HEK293 (cell line): ENCODE measurements at regions not wholly inside any gene's neighbourhood (a gene's known extent, or its start where the extent isn't known, plus 50 kb on each side); places are given as distances from the start of the nearest gene placed in this dataset.

Source experiments
- KLF8 ChIP-seq: fragments of 450-650 bp; formaldehyde crosslinking; IDR thresholded peaks from 2 replicates; pipeline ENCODE4 v1.5.1; 2016; ENCODE audit warnings: missing biosample characterization, missing genetic modification characterization
- PRDM10 ChIP-seq: fragments of 450-650 bp; formaldehyde crosslinking; IDR thresholded peaks from 2 replicates; pipeline ENCODE4 v1.5.1; 2016; ENCODE audit warnings: missing biosample characterization, missing genetic modification characterization
- SP2 ChIP-seq: fragments of 450-650 bp; formaldehyde crosslinking; IDR thresholded peaks from 2 replicates; pipeline ENCODE4 v1.5.1; 2016; ENCODE audit warnings: missing biosample characterization, missing genetic modification characterization
- ZNF140 ChIP-seq: fragments of 450-650 bp; formaldehyde crosslinking; IDR thresholded peaks from 2 replicates; pipeline ENCODE4 v1.5.1; 2016; ENCODE audit warnings: missing biosample characterization, missing genetic modification characterization
- ZNF26 ChIP-seq: fragments of 450-650 bp; formaldehyde crosslinking; IDR thresholded peaks from 2 replicates; pipeline ENCODE4 v1.5.1; 2016; ENCODE audit warnings: missing biosample characterization, missing genetic modification characterization
- ZNF292 ChIP-seq: fragments of 450-650 bp; formaldehyde crosslinking; IDR thresholded peaks from 2 replicates; pipeline ENCODE4 v1.5.1; 2016; ENCODE audit warnings: low read depth, missing biosample characterization, missing genetic modification characterization, borderline replicate concordance
- TF ChIP-seq, protein P1 (sequence below): fragments of 450-650 bp; formaldehyde crosslinking; IDR thresholded peaks from 2 replicates; pipeline ENCODE4 v1.5.1; 2016; ENCODE audit warnings: missing biosample characterization, missing genetic modification characterization

DNA sequence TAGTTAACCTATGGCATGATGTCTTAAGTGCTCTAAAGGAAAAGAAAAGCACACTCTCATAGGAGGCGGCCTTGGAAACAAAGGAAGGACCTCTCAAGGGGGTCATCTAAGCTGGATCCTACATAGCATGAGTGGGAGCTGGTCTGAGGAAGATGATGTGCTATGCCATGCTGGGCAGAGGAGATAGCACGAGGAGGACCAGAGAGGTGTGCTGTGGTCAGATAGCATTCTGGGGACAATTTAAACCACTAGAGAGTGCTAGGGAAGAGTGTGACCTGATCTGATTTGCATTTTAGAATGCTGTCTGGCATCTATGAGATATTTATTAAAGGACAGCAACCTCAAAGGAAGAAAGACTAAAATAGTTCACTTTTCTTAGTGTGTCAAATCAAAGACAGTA is 910.1 kb upstream of the CELF4 start:
- no peak for TF ChIP-seq ZNF140 (tag by site-specific recombination)
- TF ChIP-seq, protein P1, sequence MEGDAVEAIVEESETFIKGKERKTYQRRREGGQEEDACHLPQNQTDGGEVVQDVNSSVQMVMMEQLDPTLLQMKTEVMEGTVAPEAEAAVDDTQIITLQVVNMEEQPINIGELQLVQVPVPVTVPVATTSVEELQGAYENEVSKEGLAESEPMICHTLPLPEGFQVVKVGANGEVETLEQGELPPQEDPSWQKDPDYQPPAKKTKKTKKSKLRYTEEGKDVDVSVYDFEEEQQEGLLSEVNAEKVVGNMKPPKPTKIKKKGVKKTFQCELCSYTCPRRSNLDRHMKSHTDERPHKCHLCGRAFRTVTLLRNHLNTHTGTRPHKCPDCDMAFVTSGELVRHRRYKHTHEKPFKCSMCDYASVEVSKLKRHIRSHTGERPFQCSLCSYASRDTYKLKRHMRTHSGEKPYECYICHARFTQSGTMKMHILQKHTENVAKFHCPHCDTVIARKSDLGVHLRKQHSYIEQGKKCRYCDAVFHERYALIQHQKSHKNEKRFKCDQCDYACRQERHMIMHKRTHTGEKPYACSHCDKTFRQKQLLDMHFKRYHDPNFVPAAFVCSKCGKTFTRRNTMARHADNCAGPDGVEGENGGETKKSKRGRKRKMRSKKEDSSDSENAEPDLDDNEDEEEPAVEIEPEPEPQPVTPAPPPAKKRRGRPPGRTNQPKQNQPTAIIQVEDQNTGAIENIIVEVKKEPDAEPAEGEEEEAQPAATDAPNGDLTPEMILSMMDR = no peak
- no peak for TF ChIP-seq ZNF292 (tag by site-specific recombination)
- no peak for TF ChIP-seq ZNF26 (tag by site-specific recombination)
- no peak for TF ChIP-seq KLF8 (tag by site-specific recombination)
- TF ChIP-seq SP2 (tag by site-specific recombination) = no peak
- no peak for TF ChIP-seq PRDM10 (tag by site-specific recombination)
